Mesenchymal stem cell (in vitro differentiated cells and primary cell): ENCODE measurements at regions not wholly inside any gene's neighbourhood (a gene's known extent, or its start where the extent isn't known, plus 50 kb on each side); places are given as distances from the start of the nearest gene placed in this dataset.

Source experiments
- DNase-seq: peaks from one replicate; pipeline ENCODE4 v3.0.0-alpha.2; 2013
- H2AFZ ChIP-seq: one replicate; pipeline ENCODE4 v1.6.1; 2013; ENCODE audit warnings: low read depth, mild to moderate bottlenecking, control low read depth, inconsistent platforms, low read length, moderate library complexity
- H2AK5ac ChIP-seq: 2 replicates; pipeline ENCODE4 v1.6.1; 2013; ENCODE audit warnings: low read length, moderate library complexity, mild to moderate bottlenecking, inconsistent platforms; ENCODE audit not compliant: severe bottlenecking
- H2BK120ac ChIP-seq: one replicate; pipeline ENCODE4 v1.6.1; 2013; ENCODE audit warnings: low read depth, mild to moderate bottlenecking, inconsistent platforms, low read length, moderate library complexity
- H2BK12ac ChIP-seq, 2 experiments: one replicate each; pipeline ENCODE4 v1.6.1; 2013; ENCODE audit warnings: inconsistent platforms in 2 of 2, low read length in 2 of 2, mild to moderate bottlenecking in 2 of 2, moderate library complexity in 2 of 2, control low read depth in 1 of 2
- H2BK15ac ChIP-seq: one replicate; pipeline ENCODE4 v1.6.1; 2013; ENCODE audit warnings: mild to moderate bottlenecking, low read depth, inconsistent platforms; ENCODE audit not compliant: poor library complexity, severe bottlenecking
- H2BK5ac ChIP-seq: 2 replicates; pipeline ENCODE4 v1.6.1; 2013; ENCODE audit warnings: low read depth, mild to moderate bottlenecking, low read length, control low read depth, inconsistent platforms; ENCODE audit not compliant: poor library complexity, severe bottlenecking
- H3K14ac ChIP-seq, 2 experiments: one replicate each; pipeline ENCODE4 v1.6.1; 2013; ENCODE audit warnings: inconsistent platforms in 2 of 2, low read length in 2 of 2, control low read depth in 1 of 2, mild to moderate bottlenecking in 1 of 2, moderate library complexity in 1 of 2
- H3K18ac ChIP-seq, 2 experiments: one replicate each; pipeline ENCODE4 v1.6.1; 2013; ENCODE audit warnings: inconsistent platforms in 2 of 2, low read length in 2 of 2, control low read depth in 1 of 2, low read depth in 1 of 2, mild to moderate bottlenecking in 1 of 2
- H3K23ac ChIP-seq, 2 experiments: one replicate each; pipeline ENCODE4 v1.6.1; 2013; ENCODE audit warnings: inconsistent platforms in 2 of 2, low read length in 2 of 2, mild to moderate bottlenecking in 2 of 2, moderate library complexity in 2 of 2, control low read depth in 1 of 2
- H3K27ac ChIP-seq: 2 replicates; pipeline ENCODE4 v1.5.1; 2013; ENCODE audit warnings: mild to moderate bottlenecking, moderate library complexity, low read length, control low read depth, inconsistent platforms; ENCODE audit not compliant: poor library complexity, severe bottlenecking
- H3K27me3 ChIP-seq, 2 experiments: 2 replicates each; pipeline versions ENCODE4 v1.6.1 to v1.7.0; 2013; ENCODE audit warnings: low read length in 2 of 2, mild to moderate bottlenecking in 2 of 2, moderate library complexity in 2 of 2, control low read depth in 1 of 2, inconsistent platforms in 1 of 2; ENCODE audit not compliant: control insufficient read depth in 1 of 2, insufficient read depth in 1 of 2
- H3K36me3 ChIP-seq, 2 experiments: 2 replicates each; pipeline versions ENCODE4 v1.6.1 to v1.7.0; 2013; ENCODE audit warnings: low read length in 2 of 2, control low read depth in 1 of 2, inconsistent platforms in 1 of 2, low read depth in 1 of 2, mild to moderate bottlenecking in 1 of 2; ENCODE audit not compliant: insufficient read depth in 2 of 2, control insufficient read depth in 1 of 2
- H3K4ac ChIP-seq, 2 experiments: one replicate each; pipeline ENCODE4 v1.6.1; 2013; ENCODE audit warnings: inconsistent platforms in 2 of 2, low read length in 2 of 2, mild to moderate bottlenecking in 2 of 2, moderate library complexity in 2 of 2, control low read depth in 1 of 2, low read depth in 1 of 2
- H3K4me1 ChIP-seq: 2 replicates; pipeline ENCODE4 v1.6.1; 2013; ENCODE audit warnings: low read depth, low read length, control low read depth; ENCODE audit not compliant: control insufficient read depth, insufficient read depth
- H3K4me2 ChIP-seq: 2 replicates; pipeline ENCODE4 v1.6.1; 2013; ENCODE audit warnings: low read length, mild to moderate bottlenecking, inconsistent platforms; ENCODE audit not compliant: poor library complexity, severe bottlenecking
- H3K4me3 ChIP-seq, 2 experiments: 2 replicates each; pipeline versions ENCODE4 v1.5.1 to v1.7.0; 2013; ENCODE audit warnings: low read length in 2 of 2, mild to moderate bottlenecking in 2 of 2, control low read depth in 1 of 2, low read depth in 1 of 2; ENCODE audit not compliant: insufficient read depth in 1 of 2
- H3K79me1 ChIP-seq: replicated peaks from 2 replicates; pipeline ENCODE4 v1.6.1; 2013; ENCODE audit warnings: mild to moderate bottlenecking, control low read depth, low read length, inconsistent platforms; ENCODE audit not compliant: poor library complexity, severe bottlenecking
- H3K9ac ChIP-seq: 2 replicates; pipeline ENCODE4 v1.7.0; 2013; ENCODE audit warnings: mild to moderate bottlenecking, low read length, moderate library complexity
- H3K9me3 ChIP-seq: 2 replicates; pipeline ENCODE4 v1.7.0; 2013; ENCODE audit warnings: mild to moderate bottlenecking, low read length; ENCODE audit not compliant: control insufficient read depth
- H4K8ac ChIP-seq: one replicate; pipeline ENCODE4 v1.6.1; 2013; ENCODE audit warnings: inconsistent platforms, mild to moderate bottlenecking, low read length, moderate library complexity
- H4K91ac ChIP-seq: one replicate; pipeline ENCODE4 v1.6.1; 2013; ENCODE audit warnings: mild to moderate bottlenecking, low read length, inconsistent platforms
- WGBS: methylation state at CpG from one replicate; pipeline ENCODE4 v1.1.7; 2013; ENCODE audit warnings: mixed read lengths; 5-methylcytosine and 5-hydroxymethylcytosine counted together

- H2AFZ ChIP-seq = no peak overlapping the region
- no peak overlapping the region for H4K91ac ChIP-seq
- H4K8ac ChIP-seq = no peak overlapping the region
- H3K9me3 ChIP-seq = no peaks in the 10 kb centered on the region
- no peak overlapping the region for H3K27ac ChIP-seq
- H3K18ac ChIP-seq = no peak overlapping the region
- no peak overlapping the region for H3K4ac ChIP-seq
- H3K4me3 ChIP-seq = no peak overlapping the region
- no peak overlapping the region for H3K14ac ChIP-seq
- no peaks in the 10 kb centered on the region for H3K79me1 ChIP-seq
- no peak overlapping the region for H3K4me2 ChIP-seq
- H3K4me1 ChIP-seq = no peaks in the 10 kb centered on the region
- no peak overlapping the region for H2BK120ac ChIP-seq
- no peak overlapping the region for H2BK5ac ChIP-seq
- DNase-seq = no peak
- H3K27me3 ChIP-seq = no peaks in the 10 kb centered on the region
- no peak overlapping the region for H3K9ac ChIP-seq
- H3K23ac ChIP-seq = no peak overlapping the region
- no peak overlapping the region for H2BK15ac ChIP-seq
- WGBS = 100% methylated on average over 1 of the region's 3 CpGs
- H2AK5ac ChIP-seq = no peak overlapping the region
- H3K36me3 ChIP-seq = no peaks in the 10 kb centered on the region
- no peak overlapping the region for H2BK12ac ChIP-seq
These were observed 812.3 kb downstream of the ADGRL2 start for GRCh38 chr1:82612986-82613385.

- H2BK120ac ChIP-seq = no peak overlapping the region
- H3K4ac ChIP-seq = no peak overlapping the region
- H2AK5ac ChIP-seq = no peak overlapping the region
- H3K18ac ChIP-seq = no peak overlapping the region
- no peaks in the 10 kb centered on the region for H3K79me1 ChIP-seq
- H2AFZ ChIP-seq = no peak overlapping the region
- H4K91ac ChIP-seq = no peak overlapping the region
- no CpG with 5 or more reads among the region's 1 CpG for WGBS
- H3K14ac ChIP-seq = no peak overlapping the region
- H3K4me2 ChIP-seq = no peak overlapping the region
- H3K4me1 ChIP-seq = no peaks in the 10 kb centered on the region
- no peaks in the 10 kb centered on the region for H3K9me3 ChIP-seq
- H2BK15ac ChIP-seq = no peak overlapping the region
- H3K27ac ChIP-seq = no peak overlapping the region
- no peak overlapping the region for H3K23ac ChIP-seq
- H3K9ac ChIP-seq = no peak overlapping the region
- DNase-seq = no peak
- no peaks in the 10 kb centered on the region for H3K27me3 ChIP-seq
- no peak overlapping the region for H2BK5ac ChIP-seq
- no peak overlapping the region for H4K8ac ChIP-seq
- no peaks in the 10 kb centered on the region for H3K36me3 ChIP-seq
- no peak overlapping the region for H3K4me3 ChIP-seq
- no peak overlapping the region for H2BK12ac ChIP-seq
These were observed 805.8 kb downstream of the ADGRL2 start for GRCh38 chr1:82606546-82606945.

GRCh38 chr1:82604524-82604923 lies 803.8 kb downstream of the ADGRL2 start:
- H4K8ac ChIP-seq = no peak overlapping the region
- no peaks in the 10 kb centered on the region for H3K9me3 ChIP-seq
- WGBS = 42% methylated on average over 4 of the region's 4 CpGs

GRCh38 chr1:82600314-82600713 lies 799.6 kb downstream of the ADGRL2 start:
- H2BK12ac ChIP-seq = no peak overlapping the region
- no peaks in the 10 kb centered on the region for H3K79me1 ChIP-seq
- H3K4ac ChIP-seq = no peak overlapping the region
- no peak overlapping the region for H3K4me3 ChIP-seq
- H2BK15ac ChIP-seq = no peak overlapping the region
- no peak overlapping the region for H3K14ac ChIP-seq
- no peaks in the 10 kb centered on the region for H3K9me3 ChIP-seq
- no peak overlapping the region for H3K4me2 ChIP-seq
- H2AFZ ChIP-seq = no peak overlapping the region
- H2AK5ac ChIP-seq = no peak overlapping the region
- no peak overlapping the region for H4K91ac ChIP-seq
- H3K36me3 ChIP-seq = no peaks in the 10 kb centered on the region
- H3K27ac ChIP-seq = no peak overlapping the region
- no peak overlapping the region for H3K9ac ChIP-seq
- no peaks in the 10 kb centered on the region for H3K27me3 ChIP-seq
- H2BK5ac ChIP-seq = no peak overlapping the region
- H3K18ac ChIP-seq = no peak overlapping the region
- no peak overlapping the region for H2BK120ac ChIP-seq
- no peaks in the 10 kb centered on the region for H3K4me1 ChIP-seq
- no peak overlapping the region for H4K8ac ChIP-seq
- H3K23ac ChIP-seq = no peak overlapping the region
- DNase-seq = no peak

More at GRCh38 chr1:82604524-82604923, 803.8 kb downstream of the ADGRL2 start:
- Histone ChIP-seq H3K79me1 (no peaks in the 10 kb centered on the region), H3K4me2 (no peak overlapping the region), H3K23ac (no peak overlapping the region), H2BK12ac (no peak overlapping the region), H3K18ac (no peak overlapping the region), H2AFZ (no peak overlapping the region), H2BK5ac (no peak overlapping the region), H2AK5ac (no peak overlapping the region), H4K91ac (no peak overlapping the region), H3K4ac (no peak overlapping the region), H2BK15ac (no peak overlapping the region), H3K27ac (no peak overlapping the region), H3K27me3 (no peaks in the 10 kb centered on the region), H3K4me1 (no peaks in the 10 kb centered on the region), H3K9ac (no peak overlapping the region), H3K4me3 (no peak overlapping the region), H3K14ac (no peak overlapping the region), H2BK120ac (no peak overlapping the region), H3K36me3 (no peaks in the 10 kb centered on the region)
- peak; percentile 7 for DNase-seq
